Small intestine (tissue), 7 donors: ENCODE measurements at regions not wholly inside any gene's neighbourhood (a gene's known extent, or its start where the extent isn't known, plus 50 kb on each side); places are given as distances from the start of the nearest gene placed in this dataset.

Source experiments
- DNase-seq, 2 donors: peaks; one replicate each; pipeline versions ENCODE4 v3.0.0 to v3.0.0-alpha.2; 2013
- FAIRE-seq: peaks from 2 replicates; lab custom pipeline; 2012; peaks lifted over from hg19 to GRCh38; lab: Jason Lieb, UNC
- H3K27ac ChIP-seq, 3 donors: one replicate each; pipeline ENCODE4 v1.5.1; 2013; ENCODE audit warnings: low read length in 2 of 3, mild to moderate bottlenecking in 2 of 3, control low read depth in 1 of 3, inconsistent platforms in 1 of 3, low read depth in 1 of 3, moderate library complexity in 1 of 3
- H3K27me3 ChIP-seq, 3 donors: one replicate each; pipeline ENCODE4 v1.6.1; 2013; ENCODE audit warnings: low read length in 3 of 3, inconsistent platforms in 1 of 3; ENCODE audit not compliant: control insufficient read depth in 3 of 3, insufficient read depth in 3 of 3
- H3K36me3 ChIP-seq, 3 donors: one replicate each; pipeline ENCODE4 v1.6.1; 2013; ENCODE audit warnings: low read length in 3 of 3, inconsistent platforms in 1 of 3, low read depth in 1 of 3, mild to moderate bottlenecking in 1 of 3, moderate library complexity in 1 of 3; ENCODE audit not compliant: control insufficient read depth in 3 of 3, insufficient read depth in 2 of 3
- H3K4me1 ChIP-seq, 3 donors: one replicate each; pipeline ENCODE4 v1.6.1; 2013; ENCODE audit warnings: low read length in 2 of 3, inconsistent platforms in 1 of 3, low read depth in 1 of 3, mild to moderate bottlenecking in 1 of 3, moderate library complexity in 1 of 3; ENCODE audit not compliant: control insufficient read depth in 3 of 3, insufficient read depth in 2 of 3
- H3K4me3 ChIP-seq, 3 donors: one replicate each; pipeline ENCODE4 v1.5.1; 2013; ENCODE audit warnings: low read length in 3 of 3, control low read depth in 1 of 3, inconsistent platforms in 1 of 3, low read depth in 1 of 3, mild to moderate bottlenecking in 1 of 3, moderate library complexity in 1 of 3
- H3K9me3 ChIP-seq, 2 donors: one replicate each; pipeline ENCODE4 v1.6.1; 2013; ENCODE audit warnings: low read depth in 1 of 2, low read length in 1 of 2; ENCODE audit not compliant: control insufficient read depth in 2 of 2, insufficient read depth in 1 of 2
- WGBS, 3 donors: extraction: QIAGEN DNeasy Blood & Tissue Kit; methylation state at CpG; one replicate each; pipeline ENCODE4 v1.1.7; 2013; 5-methylcytosine and 5-hydroxymethylcytosine counted together
- donor health status: healthy with polysubstance abuse.
- donor health status: control.
- donor health status: control.
- donor health status: Bipolar disorder and iron deficiency.
- donor health status: healthy.

DNA sequence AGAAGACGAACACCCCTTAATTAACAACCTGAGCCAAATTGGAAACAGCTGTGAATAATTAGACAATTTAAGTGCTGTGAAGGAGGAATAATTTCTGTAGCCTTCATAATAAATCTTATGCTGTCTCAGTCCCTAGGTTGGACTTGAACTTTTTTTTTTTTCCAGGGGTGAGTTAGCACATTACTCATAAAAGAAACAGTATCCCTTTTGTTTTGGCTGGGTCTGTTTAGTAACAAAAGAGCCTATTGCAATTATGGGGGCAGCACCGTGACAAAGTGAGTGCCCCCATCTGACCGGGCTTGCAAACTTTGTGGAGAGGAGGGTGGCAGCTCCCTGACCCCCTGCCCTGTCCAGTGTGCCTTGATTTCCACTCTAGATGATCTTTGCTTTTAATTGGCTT lies 167.4 kb downstream of the DICER1 start:
- H3K36me3 ChIP-seq = no peaks in the 10 kb centered on the region
- no peaks in the 10 kb centered on the region for H3K4me1 ChIP-seq
- FAIRE-seq (no peak), DNase-seq (no peak)
- H3K4me3 ChIP-seq = no peak overlapping the region
- H3K27ac ChIP-seq = no peak overlapping the region
- H3K9me3 ChIP-seq = no peaks in the 10 kb centered on the region
- peaks cover 0 to 6% (median 0%) of the 10 kb centered on the region in 3 donors for H3K27me3 ChIP-seq
- 33 to 56% (median 39%) methylated on average over 3 of the region's 3 CpGs for WGBS, 3 donors

- no peak for DNase-seq
- WGBS, 3 donors = 66 to 71% (median 70%) methylated on average over 4 of the region's 4 CpGs
- H3K4me1 ChIP-seq = no peaks in the 10 kb centered on the region
- no peak for FAIRE-seq
- H3K9me3 ChIP-seq = no peaks in the 10 kb centered on the region
- H3K4me3 ChIP-seq = no peak overlapping the region
- peaks cover 0 to 6% (median 0%) of the 10 kb centered on the region in 3 donors for H3K27me3 ChIP-seq
- H3K36me3 ChIP-seq = no peaks in the 10 kb centered on the region
- no peak overlapping the region for H3K27ac ChIP-seq
These were observed 167.9 kb downstream of the DICER1 start for GRCh38 chr14:94989417-94989816.

DNA sequence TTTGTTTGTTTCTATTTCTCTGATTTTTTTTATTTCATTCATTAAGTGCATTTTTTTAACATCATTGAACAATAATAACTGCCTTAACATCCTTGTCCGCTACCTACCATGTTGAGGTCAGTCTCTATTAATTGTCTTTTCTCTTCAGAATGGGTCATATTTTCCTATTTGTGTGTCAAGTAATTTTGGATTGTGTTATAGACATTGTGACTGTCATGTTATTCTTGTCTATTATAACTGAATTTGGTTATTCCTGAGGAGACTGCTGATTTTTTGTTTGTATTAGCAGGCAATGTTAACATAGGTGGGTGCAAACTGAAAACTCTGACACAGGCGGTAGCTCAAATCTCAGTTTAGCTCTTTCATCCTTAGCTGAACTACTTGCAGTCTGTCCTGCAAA lies 169.9 kb downstream of the DICER1 start:
- WGBS, 3 donors = 89 to 93% (median 91%) methylated on average over 2 of the region's 2 CpGs
- H3K27me3 ChIP-seq = peaks cover 0 to 6% (median 0%) of the 10 kb centered on the region in 3 donors
- H3K36me3 ChIP-seq = no peaks in the 10 kb centered on the region
- no peak overlapping the region for H3K27ac ChIP-seq
- DNase-seq (no peak), FAIRE-seq (no peak)
- H3K4me3 ChIP-seq = no peak overlapping the region
- no peaks in the 10 kb centered on the region for H3K9me3 ChIP-seq
- no peaks in the 10 kb centered on the region for H3K4me1 ChIP-seq

DNA sequence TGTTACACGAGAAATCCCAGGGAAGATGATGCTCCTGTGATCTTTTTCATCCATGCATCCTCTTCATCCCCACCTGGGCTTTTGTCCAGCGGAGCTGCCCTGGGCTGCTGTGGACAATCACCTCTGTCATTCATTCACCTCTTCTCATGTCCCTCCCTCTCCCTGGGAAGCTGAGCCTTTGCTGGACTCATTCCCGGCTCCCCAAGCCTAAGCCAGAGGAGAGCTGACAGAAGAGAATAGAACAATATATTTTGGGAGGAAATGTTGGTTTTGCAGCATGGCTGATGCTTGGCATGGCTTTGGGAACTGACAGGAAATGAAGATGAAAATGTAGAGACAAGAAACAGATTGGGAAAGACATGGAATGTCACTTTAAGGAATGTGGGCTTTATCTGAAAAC lies 177.4 kb downstream of the DICER1 start:
- Histone ChIP-seq H3K36me3 (no peaks in the 10 kb centered on the region), H3K27ac (no peak overlapping the region), H3K4me1 (peaks cover 4 to 18% (median 4%) of the 10 kb centered on the region in 3 donors), H3K27me3 (no peaks in the 10 kb centered on the region), H3K4me3 (no peak overlapping the region), H3K9me3 (no peaks in the 10 kb centered on the region)
- WGBS, 3 donors = 73 to 79% (median 76%) methylated on average over 3 of the region's 3 CpGs
- no peak for FAIRE-seq
- no peak for DNase-seq

DNA sequence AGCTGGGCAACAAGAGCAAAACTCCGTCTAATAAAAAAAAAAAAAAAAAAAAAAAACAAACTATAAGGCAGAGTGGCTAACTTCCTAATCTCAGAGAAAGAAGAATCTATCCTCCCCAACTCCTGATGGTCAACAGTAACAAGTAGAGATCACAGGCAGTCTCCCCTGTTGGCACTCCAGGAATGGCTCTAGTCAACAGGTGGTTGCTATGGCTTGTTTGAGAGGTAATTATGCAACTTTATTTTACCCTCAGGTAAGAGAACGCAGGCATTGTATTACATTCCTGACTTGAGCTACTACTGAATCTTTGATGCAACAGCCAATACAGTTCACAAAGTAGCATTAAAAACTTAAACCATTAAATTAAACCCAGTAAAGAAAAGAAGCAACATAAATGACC lies 180.3 kb downstream of the DICER1 start:
- FAIRE-seq (no peak), DNase-seq (no peak)
- Histone ChIP-seq H3K27ac (no peak overlapping the region), H3K9me3 (no peaks in the 10 kb centered on the region), H3K4me1 (peaks cover 4 to 21% (median 6%) of the 10 kb centered on the region in 3 donors), H3K36me3 (no peaks in the 10 kb centered on the region), H3K4me3 (no peak overlapping the region), H3K27me3 (no peaks in the 10 kb centered on the region)
- WGBS, 3 donors = 88 to 95% (median 91%) methylated on average over 2 of the region's 2 CpGs

DNA sequence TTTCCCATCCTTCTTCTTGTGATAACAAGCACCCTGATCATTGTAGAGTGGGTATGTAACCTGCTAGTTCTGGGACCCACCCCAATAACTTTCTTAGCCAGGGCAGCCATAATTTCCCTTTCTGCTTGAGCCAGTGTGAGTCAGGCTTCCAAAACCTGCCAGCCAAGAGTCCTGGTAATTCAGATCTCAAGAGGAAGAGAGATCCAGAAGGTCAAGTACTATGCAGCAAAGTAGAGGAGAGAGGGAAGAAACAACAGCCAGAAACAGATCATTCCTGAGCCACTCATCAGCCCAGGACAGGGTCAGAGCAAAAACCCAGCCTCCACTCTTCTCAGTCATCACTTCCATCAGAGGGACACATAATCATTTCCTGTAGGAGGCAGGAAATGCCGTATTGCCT lies 182.0 kb downstream of the DICER1 start:
- Histone ChIP-seq H3K27ac (peak overlapping the region in 1 of 3 donors; percentile 17), H3K4me3 (no peak overlapping the region), H3K36me3 (no peaks in the 10 kb centered on the region), H3K9me3 (peaks cover 0 to 3% of the 10 kb centered on the region in 2 donors), H3K4me1 (peaks cover 4 to 21% (median 6%) of the 10 kb centered on the region in 3 donors), H3K27me3 (no peaks in the 10 kb centered on the region)
- peak in 1 of 2 donors; percentile 21 for DNase-seq
- FAIRE-seq = no peak
- 42 to 46% (median 42%) methylated on average over 1 of the region's 1 CpG for WGBS, 3 donors

DNA sequence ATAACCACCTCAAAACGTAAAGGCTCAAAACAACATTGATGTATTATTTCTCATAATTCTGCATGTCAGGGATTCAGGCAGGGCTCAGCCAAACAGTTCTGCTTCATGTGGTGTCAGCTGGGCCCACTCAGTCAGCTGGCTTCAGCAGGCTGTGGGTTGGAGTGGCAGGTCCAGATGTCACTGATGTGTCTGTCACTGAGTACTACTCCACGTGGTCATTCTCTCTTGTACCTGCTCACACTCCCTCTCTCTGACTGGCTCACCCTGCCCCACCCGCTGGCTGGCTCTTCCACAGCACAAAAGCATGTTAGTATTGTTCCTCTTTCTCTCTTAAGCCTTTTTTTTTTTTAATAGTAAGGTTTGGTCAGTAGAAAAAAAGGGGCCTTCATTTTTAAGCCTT lies 182.4 kb downstream of the DICER1 start:
- H3K4me1 ChIP-seq = peaks cover 2 to 17% (median 6%) of the 10 kb centered on the region in 3 donors
- peak; percentile 36 to 71 for DNase-seq
- H3K9me3 ChIP-seq = peaks cover 0 to 3% of the 10 kb centered on the region in 2 donors
- no peaks in the 10 kb centered on the region for H3K36me3 ChIP-seq
- no peak for FAIRE-seq
- H3K4me3 ChIP-seq = no peak overlapping the region
- 14 to 43% (median 26%) methylated on average over 3 of the region's 3 CpGs for WGBS, 3 donors
- no peak overlapping the region for H3K27ac ChIP-seq
- no peaks in the 10 kb centered on the region for H3K27me3 ChIP-seq

DNA sequence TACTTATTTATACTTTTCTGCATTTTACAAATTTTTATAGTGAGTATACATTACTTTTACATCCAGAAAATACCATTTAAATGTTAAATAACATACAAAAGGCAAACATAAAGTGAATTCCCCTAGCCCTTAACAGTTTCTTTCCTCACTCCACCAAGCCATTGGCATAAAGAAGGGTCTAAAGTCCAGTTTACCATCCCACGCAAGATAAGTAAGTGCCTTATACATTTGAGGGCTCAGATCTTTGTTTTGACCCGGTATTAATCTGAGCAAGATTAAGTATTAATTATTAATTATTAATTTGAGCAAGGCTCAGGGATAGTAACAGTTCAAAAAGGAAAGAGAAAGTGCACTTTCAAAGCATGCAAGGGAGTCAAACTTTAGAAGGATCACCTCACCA lies 182.9 kb downstream of the DICER1 start:
- peak; percentile 86 for FAIRE-seq
- H3K27me3 ChIP-seq = no peaks in the 10 kb centered on the region
- no peak overlapping the region for H3K4me3 ChIP-seq
- H3K4me1 ChIP-seq = peaks cover 0 to 13% (median 6%) of the 10 kb centered on the region in 3 donors
- peaks cover 0 to 3% of the 10 kb centered on the region in 2 donors for H3K9me3 ChIP-seq
- peak; percentile 43 to 92 for DNase-seq
- 13 to 53% (median 25%) methylated on average over 2 of the region's 2 CpGs for WGBS, 3 donors
- no peak overlapping the region for H3K27ac ChIP-seq
- no peaks in the 10 kb centered on the region for H3K36me3 ChIP-seq

DNA sequence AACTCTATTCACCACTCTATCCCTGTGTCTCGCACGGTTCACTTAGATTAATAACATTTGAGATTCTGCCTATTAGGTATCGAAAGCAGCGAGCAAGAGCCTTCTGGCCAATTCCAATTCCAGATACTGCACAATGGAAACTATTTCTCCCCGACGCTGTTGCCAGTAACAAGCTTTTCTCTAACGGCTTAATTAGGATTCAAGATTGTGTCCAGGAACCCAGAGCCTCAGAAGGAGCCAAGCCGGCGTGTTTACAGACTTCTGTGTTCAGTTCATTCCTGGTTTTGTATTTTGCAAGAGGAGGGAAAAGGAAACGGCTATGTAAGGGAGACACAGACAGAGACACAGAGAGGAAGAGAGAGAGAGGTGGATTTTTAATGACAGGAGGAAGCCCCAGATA lies 185.6 kb downstream of the DICER1 start:
- Histone ChIP-seq H3K4me1 (peaks cover 0 to 7% (median 6%) of the 10 kb centered on the region in 3 donors), H3K27ac (peak overlapping the region in 1 of 3 donors; percentile 64), H3K9me3 (peaks cover 0 to 3% of the 10 kb centered on the region in 2 donors), H3K27me3 (no peaks in the 10 kb centered on the region), H3K4me3 (no peak overlapping the region), H3K36me3 (no peaks in the 10 kb centered on the region)
- FAIRE-seq = no peak
- 54 to 79% (median 76%) methylated on average over 10 of the region's 10 CpGs for WGBS, 3 donors
- no peak for DNase-seq
